ENCODE measurements at regions not wholly inside any gene's neighbourhood (a gene's known extent, or its start where the extent isn't known, plus 50 kb on each side); places are given as distances from the start of the nearest gene placed in this dataset.

DNA sequence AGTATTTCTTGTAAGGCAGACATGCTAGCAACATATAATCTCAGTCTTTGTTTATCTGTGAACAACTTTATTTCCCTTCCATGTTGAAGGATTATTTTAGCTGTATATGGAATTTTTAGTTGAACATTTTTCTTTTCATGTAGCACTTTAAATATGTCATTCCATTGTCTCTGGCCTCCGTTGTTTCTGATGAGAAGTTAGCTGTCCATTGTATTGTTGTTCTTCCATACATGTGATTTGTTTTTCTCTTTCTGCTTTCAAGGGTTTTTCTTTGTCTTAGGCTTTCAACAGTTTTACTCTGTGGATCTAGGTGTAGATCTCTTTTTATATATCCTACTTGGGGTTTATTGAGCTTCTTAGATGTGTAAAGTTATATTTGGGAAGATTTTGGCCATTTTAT lies 66.3 kb upstream of the COMTD1 start:
- FAIRE-seq (no peak), DNase-seq (ENCODE audit: low read depth in 1 of 2, low spot score in 2 of 2) (no peak)
- H2BK20ac ChIP-seq (ENCODE audit: low read length) = no peak overlapping the region
- H3K36me3 ChIP-seq (ENCODE audit: control insufficient read depth in 2 of 4, insufficient read depth in 4 of 4, low read length in 3 of 4) = no peaks in the 10 kb centered on the region
- ChIA-PET POLR2A (ENCODE audit: partially characterized antibody) (no interaction called here), CTCF (ENCODE audit: partially characterized antibody) (no interaction called here)
- no peaks in the 10 kb centered on the region for H3K23me2 ChIP-seq (ENCODE audit: low read depth, low read length)
- H3K9ac ChIP-seq (replicated peaks in 1 of 4; ENCODE audit: extremely low read depth in 1 of 4, low read depth in 3 of 4, low read length in 3 of 4) = no peak overlapping the region
- H3K23ac ChIP-seq (ENCODE audit: insufficient read length) = no peak overlapping the region
- no peak overlapping the region for H4K5ac ChIP-seq (ENCODE audit: insufficient read length, low read depth, low read length)
- no peak overlapping the region for H3K56ac ChIP-seq (replicated peaks; ENCODE audit: insufficient read length, low read depth, low read length)
- no peaks in the 10 kb centered on the region for H3K79me1 ChIP-seq (ENCODE audit: low read depth, low read length)
- no peaks in the 10 kb centered on the region for H3K4me1 ChIP-seq (replicated peaks in 1 of 4; ENCODE audit: control insufficient read depth in 3 of 4, insufficient read depth in 4 of 4, low read length in 3 of 4)
- H3K14ac ChIP-seq (ENCODE audit: insufficient read length) = no peak overlapping the region
- no peak overlapping the region for H2AK5ac ChIP-seq (ENCODE audit: low read depth, low read length)
- no peak overlapping the region for H2BK12ac ChIP-seq (ENCODE audit: low read depth, low read length)
- H2BK120ac ChIP-seq (replicated peaks; ENCODE audit: low read depth, low read length) = no peak overlapping the region
- no peak overlapping the region for H2AFZ ChIP-seq (ENCODE audit: low read length)
- peaks cover 0 to under 1% (median 0%) of the 10 kb centered on the region in 4 experiments; a peak in 2 of 7 replicates for H3K27me3 ChIP-seq (replicated peaks in 1 of 4; ENCODE audit: control insufficient read depth in 3 of 4, extremely low read depth in 1 of 4, insufficient read depth in 3 of 4, low read length in 3 of 4)
- H3K4me2 ChIP-seq (ENCODE audit: insufficient read depth in 1 of 2, low read depth in 2 of 2, low read length in 2 of 2) = no peak overlapping the region
- no peak overlapping the region for H2BK5ac ChIP-seq (ENCODE audit: low read depth, low read length)
- H2BK15ac ChIP-seq (ENCODE audit: low read length) = no peak overlapping the region
- no peaks in the 10 kb centered on the region for H3K79me2 ChIP-seq (ENCODE audit: control insufficient read depth in 1 of 2, insufficient read depth in 2 of 2, low read length in 2 of 2)
- H3K18ac ChIP-seq (ENCODE audit: extremely low read depth, low read length) = no peak overlapping the region
- no peak overlapping the region for H4K91ac ChIP-seq (replicated peaks; ENCODE audit: insufficient read length, low read length)
- H3K4me3 ChIP-seq (ENCODE audit: extremely low read depth in 1 of 4, insufficient read depth in 2 of 4, low read depth in 3 of 4, low read length in 4 of 4) = no peak overlapping the region
- no peak for TF ChIP-seq EZH2 (IDR thresholded peaks at IDR 0.05; ENCODE audit: low read depth, low read length, severe bottlenecking)
- no peak for TF ChIP-seq SP1 (IDR thresholded peaks at IDR 0.05; ENCODE audit: low read depth, low read length)
- no peak for TF ChIP-seq TBP (IDR thresholded peaks at IDR 0.05; ENCODE audit: low read depth, low read length)
- TF ChIP-seq POLR2AphosphoS5 (IDR thresholded peaks at IDR 0.05; ENCODE audit: low read depth, low read length) = no peak
- TF ChIP-seq, protein P1, sequence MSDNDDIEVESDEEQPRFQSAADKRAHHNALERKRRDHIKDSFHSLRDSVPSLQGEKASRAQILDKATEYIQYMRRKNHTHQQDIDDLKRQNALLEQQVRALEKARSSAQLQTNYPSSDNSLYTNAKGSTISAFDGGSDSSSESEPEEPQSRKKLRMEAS (IDR thresholded peaks at IDR 0.05) = no peak
- no peak for TF ChIP-seq ZNF274 (IDR thresholded peaks at IDR 0.05; ENCODE audit: borderline replicate concordance, extremely low read depth, low read length)
- TF ChIP-seq CHD1 (IDR thresholded peaks at IDR 0.05; ENCODE audit: low read depth, low read length) = no peak
- TF ChIP-seq RAD21 (IDR thresholded peaks at IDR 0.05 in 1 of 2, conservative IDR thresholded peaks at IDR 0.05 in 1 of 2; ENCODE audit: low read depth in 2 of 2, low read length in 2 of 2) = no peak
- no peak for TF ChIP-seq GTF2F1 (IDR thresholded peaks at IDR 0.05; ENCODE audit: borderline replicate concordance, low read depth, low read length)
- H4K8ac ChIP-seq (ENCODE audit: extremely low read depth, insufficient read depth, low read length) = no peak overlapping the region
- no peak overlapping the region for H3K27ac ChIP-seq (ENCODE audit: low read depth, low read length)
- H3K9me3 ChIP-seq (ENCODE audit: insufficient read depth in 2 of 2, low read depth in 1 of 2, low read length in 1 of 2) = peaks cover 3 to 5% of the 10 kb centered on the region in 2 experiments; a peak in 3 of 4 replicates
- H4K20me1 ChIP-seq (replicated peaks in 1 of 2; ENCODE audit: control insufficient read depth in 1 of 2, insufficient read depth in 2 of 2, low read length in 2 of 2) = no peaks in the 10 kb centered on the region
- WGBS, 2 experiments (ENCODE audit: extremely low coverage in 1 of 2, insufficient coverage in 1 of 2, insufficient read length in 1 of 2, insufficient replicate concordance in 2 of 2, low coverage in 1 of 2, low lambda C conversion rate in 2 of 2, missing lambda C conversion rate in 1 of 2) = 79% methylated on average over 1 of the region's 1 CpG; no CpG with 5 or more reads in 1 of the 2 experiments
- H3K4ac ChIP-seq (replicated peaks; ENCODE audit: insufficient read length, low read depth, low read length) = no peak overlapping the region
